Chondrocyte (in vitro differentiated cells): ENCODE measurements at regions not wholly inside any gene's neighbourhood (a gene's known extent, or its start where the extent isn't known, plus 50 kb on each side); places are given as distances from the start of the nearest gene placed in this dataset.
A peak's percentile ranks its signal among the peaks of the same experiment; 100 is the strongest.

ENCODE experiments used
- DNase-seq: peaks from one replicate; pipeline ENCODE4 v3.0.0; 2021; ENCODE audit warnings: mixed read lengths, low spot score
- H3K27ac Mint-ChIP-seq: one replicate; pipeline ENCODE4 v1.8.0; 2021; ENCODE audit warnings: mild to moderate bottlenecking, moderate library complexity, mixed read lengths; ENCODE audit not compliant: unreplicated experiment
- H3K27me3 Mint-ChIP-seq: 2 replicates; pipeline ENCODE4 v1.8.0; 2021; ENCODE audit warnings: low read depth, mixed read lengths
- H3K36me3 Mint-ChIP-seq: 2 replicates; pipeline ENCODE4 v1.8.0; 2021; ENCODE audit warnings: low read depth, mixed read lengths
- H3K4me1 Mint-ChIP-seq: 2 replicates; pipeline ENCODE4 v1.8.0; 2021; ENCODE audit warnings: low read depth, mild to moderate bottlenecking, mixed read lengths
- H3K4me3 Mint-ChIP-seq: one replicate; pipeline ENCODE4 v1.8.0; 2021; ENCODE audit warnings: mild to moderate bottlenecking, moderate library complexity, mixed read lengths; ENCODE audit not compliant: unreplicated experiment
- H3K9me3 Mint-ChIP-seq: 2 replicates; pipeline ENCODE4 v1.8.0; 2021; ENCODE audit warnings: low read depth, mixed read lengths
- TF ChIP-seq, protein P1 (sequence below): fragments of 200-600 bp; sonication (generic); IDR thresholded peaks from 2 replicates; pipeline ENCODE4 v1.5.0; 2021; ENCODE audit warnings: antibody characterized with exemption, mild to moderate bottlenecking, moderate library complexity

DNA sequence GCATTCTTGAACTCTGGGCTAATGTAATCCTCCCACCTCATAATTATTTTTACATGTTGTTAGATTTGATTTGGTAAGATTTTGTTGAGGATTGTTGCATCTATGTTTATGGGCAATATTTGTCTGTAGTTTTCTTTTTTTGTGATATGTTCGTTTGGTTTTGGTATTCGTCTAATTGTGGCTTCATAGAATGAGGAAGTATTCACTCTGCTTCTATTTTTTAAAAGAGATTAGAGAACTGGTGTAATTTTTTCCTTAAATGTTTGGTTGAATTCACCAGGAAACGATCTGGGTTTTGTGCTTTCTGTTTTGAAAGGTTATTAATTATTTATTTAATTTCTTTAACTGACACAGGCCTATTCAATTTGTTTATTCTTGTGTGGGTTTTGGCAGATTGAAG, 161.2 kb upstream of the NUDT6 start:
- peaks cover 15% of the 10 kb centered on the region for H3K9me3 Mint-ChIP-seq
- peaks cover 4% of the 10 kb centered on the region for H3K36me3 Mint-ChIP-seq
- no peak for DNase-seq
- no peak overlapping the region for H3K4me3 Mint-ChIP-seq
- no peak overlapping the region for H3K27ac Mint-ChIP-seq
- no peaks in the 10 kb centered on the region for H3K4me1 Mint-ChIP-seq
- H3K27me3 Mint-ChIP-seq = no peaks in the 10 kb centered on the region
- TF ChIP-seq, protein P1, sequence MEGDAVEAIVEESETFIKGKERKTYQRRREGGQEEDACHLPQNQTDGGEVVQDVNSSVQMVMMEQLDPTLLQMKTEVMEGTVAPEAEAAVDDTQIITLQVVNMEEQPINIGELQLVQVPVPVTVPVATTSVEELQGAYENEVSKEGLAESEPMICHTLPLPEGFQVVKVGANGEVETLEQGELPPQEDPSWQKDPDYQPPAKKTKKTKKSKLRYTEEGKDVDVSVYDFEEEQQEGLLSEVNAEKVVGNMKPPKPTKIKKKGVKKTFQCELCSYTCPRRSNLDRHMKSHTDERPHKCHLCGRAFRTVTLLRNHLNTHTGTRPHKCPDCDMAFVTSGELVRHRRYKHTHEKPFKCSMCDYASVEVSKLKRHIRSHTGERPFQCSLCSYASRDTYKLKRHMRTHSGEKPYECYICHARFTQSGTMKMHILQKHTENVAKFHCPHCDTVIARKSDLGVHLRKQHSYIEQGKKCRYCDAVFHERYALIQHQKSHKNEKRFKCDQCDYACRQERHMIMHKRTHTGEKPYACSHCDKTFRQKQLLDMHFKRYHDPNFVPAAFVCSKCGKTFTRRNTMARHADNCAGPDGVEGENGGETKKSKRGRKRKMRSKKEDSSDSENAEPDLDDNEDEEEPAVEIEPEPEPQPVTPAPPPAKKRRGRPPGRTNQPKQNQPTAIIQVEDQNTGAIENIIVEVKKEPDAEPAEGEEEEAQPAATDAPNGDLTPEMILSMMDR = no peak

GRCh38 chr4:123088501-123088900, 166.1 kb upstream of the NUDT6 start:
- no peak overlapping the region for H3K27ac Mint-ChIP-seq
- peaks cover 10% of the 10 kb centered on the region for H3K36me3 Mint-ChIP-seq

DNA sequence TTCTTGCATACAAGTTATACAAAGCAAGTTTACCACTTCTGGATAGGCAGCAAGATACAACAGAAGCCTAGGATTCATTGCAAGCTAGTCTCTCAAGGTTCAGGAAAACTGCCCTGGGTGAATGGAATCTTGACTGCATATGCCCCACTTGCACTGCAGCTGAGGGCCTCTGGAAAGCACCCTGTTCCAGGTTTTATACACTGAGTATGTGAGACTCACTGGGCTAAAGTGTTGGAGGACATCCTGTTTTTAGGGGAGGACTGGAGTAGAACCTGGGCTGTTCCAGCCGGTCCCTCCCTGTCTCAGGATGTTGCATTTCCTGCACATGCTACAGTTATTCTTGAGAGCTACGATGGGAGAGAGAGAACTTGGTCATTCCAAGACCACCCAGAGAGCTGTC, 168.5 kb upstream of the NUDT6 start:
- H3K4me1 Mint-ChIP-seq = peaks cover 2% of the 10 kb centered on the region
- H3K36me3 Mint-ChIP-seq = peaks cover 10% of the 10 kb centered on the region
- no peak for DNase-seq
- H3K27ac Mint-ChIP-seq = no peak overlapping the region
- H3K27me3 Mint-ChIP-seq = no peaks in the 10 kb centered on the region
- TF ChIP-seq, protein P1 = no peak
- H3K4me3 Mint-ChIP-seq = no peak overlapping the region
- peaks cover 16% of the 10 kb centered on the region for H3K9me3 Mint-ChIP-seq

More at GRCh38 chr4:123088501-123088900, 166.1 kb upstream of the NUDT6 start:
- Mint-ChIP-seq H3K9me3 (peaks cover 16% of the 10 kb centered on the region), H3K27me3 (no peaks in the 10 kb centered on the region), H3K4me1 (no peaks in the 10 kb centered on the region), H3K4me3 (no peak overlapping the region)
- TF ChIP-seq, protein P1 = no peak
- no peak for DNase-seq

GRCh38 chr4:123092586-123092985, 170.2 kb upstream of the NUDT6 start:
- DNase-seq = no peak
- Mint-ChIP-seq H3K27me3 (no peaks in the 10 kb centered on the region), H3K9me3 (peaks cover 7% of the 10 kb centered on the region), H3K4me1 (peaks cover 3% of the 10 kb centered on the region), H3K27ac (no peak overlapping the region), H3K36me3 (peaks cover 10% of the 10 kb centered on the region), H3K4me3 (no peak overlapping the region)
- TF ChIP-seq, protein P1 = no peak

DNA sequence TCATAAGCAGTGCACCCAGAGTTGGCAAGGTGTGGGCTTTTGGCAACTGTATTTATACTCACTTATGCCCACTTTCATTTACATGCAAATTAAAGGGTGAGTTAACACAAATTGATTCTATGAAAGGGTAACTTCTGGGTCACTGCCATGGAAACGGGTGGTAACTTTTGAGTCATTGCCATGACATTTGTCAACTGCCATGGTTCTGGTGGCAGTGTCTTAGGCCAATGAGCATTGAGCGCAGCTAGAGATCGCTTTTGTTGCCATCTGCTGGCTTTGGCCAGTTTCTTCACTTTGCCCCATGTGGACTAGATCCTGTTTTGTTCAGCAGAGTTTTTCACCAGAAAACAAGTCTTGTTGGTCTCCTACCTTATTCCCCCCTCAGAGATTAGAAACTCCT, 170.8 kb upstream of the NUDT6 start:
- Mint-ChIP-seq H3K36me3 (peaks cover 9% of the 10 kb centered on the region), H3K4me3 (no peak overlapping the region), H3K27ac (no peak overlapping the region), H3K4me1 (peaks cover 3% of the 10 kb centered on the region), H3K27me3 (no peaks in the 10 kb centered on the region), H3K9me3 (peaks cover 7% of the 10 kb centered on the region)
- TF ChIP-seq, protein P1 = peak; percentile 20
- no peak for DNase-seq
